ENCODE measurements at regions not wholly inside any gene's neighbourhood (a gene's known extent, or its start where the extent isn't known, plus 50 kb on each side); places are given as distances from the start of the nearest gene placed in this dataset.

GRCh38 chr16:54685682-54686081 is 245.0 kb upstream of the IRX5 start:
- TF ChIP-seq CTCF (IDR thresholded peaks at IDR 0.05) (no peak), POLR2AphosphoS5 (IDR thresholded peaks at IDR 0.05; ENCODE audit: low read depth, low read length) (no peak)
